Midbrain (tissue), 1 donor: ENCODE measurements at regions not wholly inside any gene's neighbourhood (a gene's known extent, or its start where the extent isn't known, plus 50 kb on each side); places are given as distances from the start of the nearest gene placed in this dataset.
"Not testable (repeated sequence)": the region's sequence is repeated elsewhere in the genome, so short reads cannot be mapped to it uniquely, and the experiment has no call there.

Source experiments
- DNase-seq: peaks from one replicate; lab custom pipeline; 2025; lab: John Stamatoyannopoulos, UW

GRCh38 chr11:7143908-7144307, 55.1 kb downstream of the RBMXL2 start:
- peak; percentile 49 for DNase-seq

- not testable (repeated sequence) for DNase-seq
These were observed 61.3 kb downstream of the RBMXL2 start for GRCh38 chr11:7150104-7150503.

- DNase-seq = no peak
These were observed 66.1 kb downstream of the RBMXL2 start for GRCh38 chr11:7154881-7155361.

- DNase-seq = no peak
These were observed 72.2 kb downstream of the RBMXL2 start for GRCh38 chr11:7160814-7161489.

- DNase-seq = no peak
These were observed 77.1 kb downstream of the RBMXL2 start for GRCh38 chr11:7165911-7166310.

GRCh38 chr11:7167976-7168740, 79.4 kb downstream of the RBMXL2 start:
- no peak for DNase-seq

- no peak for DNase-seq
These were observed 79.9 kb downstream of the RBMXL2 start for GRCh38 chr11:7168741-7168990.

GRCh38 chr11:7170431-7170830, 81.3 kb upstream of the SYT9 start:
- DNase-seq = no peak

GRCh38 chr11:7175007-7175406, 76.7 kb upstream of the SYT9 start:
- DNase-seq = no peak

- DNase-seq = no peak
These were observed 65.5 kb upstream of the SYT9 start for GRCh38 chr11:7186190-7186589.

GRCh38 chr11:7186676-7187075, 65.0 kb upstream of the SYT9 start:
- DNase-seq = no peak

- DNase-seq = not testable (repeated sequence)
These were observed 58.9 kb upstream of the SYT9 start for GRCh38 chr11:7192785-7193184.

GRCh38 chr11:7196396-7197146, 55.1 kb upstream of the SYT9 start:
- DNase-seq = no peak

GRCh38 chr11:7197469-7197868, 54.2 kb upstream of the SYT9 start:
- no peak for DNase-seq
